PC-3 (cell line): ENCODE measurements at regions not wholly inside any gene's neighbourhood (a gene's known extent, or its start where the extent isn't known, plus 50 kb on each side); places are given as distances from the start of the nearest gene placed in this dataset.

Experiments
- ATAC-seq: fragments of 200-7000 bp; cut with Tn5 transposase; 2 replicates; pipeline ENCODE4 v1.9.1; 2020; ENCODE audit warnings: mild to moderate bottlenecking, moderate library complexity
- BruUV-seq: library from RNA; stranded (reverse); fragments of 400-500 nt; replicated peaks from 2 replicates; lab custom pipeline; 2021; lab: Mats Ljungman, UMichigan
- CTCF ChIA-PET: fragments of 300-600 bp; sonication (Branson Sonifier 250); formaldehyde crosslinking; loops from one replicate; lab custom pipeline; 2022; ENCODE audit warnings: antibody characterized with exemption; lab: Charles Lee
- POLR2A ChIA-PET: fragments of 300-600 bp; sonication (Branson Sonifier 250); formaldehyde crosslinking; loops from one replicate; lab custom pipeline; 2022; ENCODE audit warnings: antibody characterized with exemption; ENCODE audit not compliant: unreplicated experiment; lab: Charles Lee
- DNase-seq: peaks from one replicate; pipeline ENCODE4 v3.0.0-alpha.2; 2015
- H2AFZ ChIP-seq: fragments of 300-600 bp; sonication (generic); 2 replicates; pipeline ENCODE4 v1.6.0; 2016; ENCODE audit warnings: antibody characterized with exemption, low read length
- H3F3A ChIP-seq: fragments of 300-600 bp; sonication (generic); one replicate; pipeline ENCODE4 v1.6.0; 2017; ENCODE audit warnings: antibody characterized with exemption, low read length, control low read depth, mild to moderate bottlenecking; ENCODE audit not compliant: unreplicated experiment
- H3K27ac ChIP-seq: fragments of 300-600 bp; sonication (generic); 2 replicates; pipeline ENCODE4 v1.5.1; 2016; ENCODE audit warnings: mild to moderate bottlenecking, low read length
- H3K27me3 ChIP-seq: fragments of 300-600 bp; sonication (generic); 2 replicates; pipeline ENCODE4 v1.6.1; 2016; ENCODE audit warnings: low read length, mixed read lengths
- H3K36me3 ChIP-seq: fragments of 300-600 bp; sonication (generic); 2 replicates; pipeline ENCODE4 v1.6.1; 2016; ENCODE audit warnings: low read depth, mixed run types, low read length, mixed read lengths
- H3K4me1 ChIP-seq: fragments of 300-600 bp; sonication (generic); 2 replicates; pipeline ENCODE4 v1.5.1; 2016; ENCODE audit warnings: low read length; ENCODE audit not compliant: insufficient read depth
- H3K4me2 ChIP-seq: fragments of 300-600 bp; sonication (generic); 2 replicates; pipeline ENCODE4 v1.6.0; 2016; ENCODE audit warnings: low read length
- H3K4me3 ChIP-seq: fragments of 300-600 bp; sonication (generic); 2 replicates; pipeline ENCODE4 v1.5.1; 2016; ENCODE audit warnings: mild to moderate bottlenecking, low read length, mixed read lengths
- H3K79me2 ChIP-seq: fragments of 300-600 bp; sonication (generic); 2 replicates; pipeline ENCODE4 v1.6.1; 2017; ENCODE audit warnings: low read length, mixed read lengths
- H3K9ac ChIP-seq: fragments of 300-600 bp; sonication (generic); 2 replicates; pipeline ENCODE4 v1.6.0; 2016; ENCODE audit warnings: mild to moderate bottlenecking, low read length
- H3K9me2 ChIP-seq: fragments of 300-600 bp; sonication (generic); replicated peaks from 2 replicates; pipeline ENCODE4 v1.6.1; 2016; ENCODE audit warnings: mixed run types, low read length, mixed read lengths
- H3K9me3 ChIP-seq: fragments of 300-600 bp; sonication (generic); 2 replicates; pipeline ENCODE4 v1.6.1; 2016; ENCODE audit warnings: low read length, mixed read lengths
- H4K20me1 ChIP-seq: fragments of 300-600 bp; sonication (generic); 2 replicates; pipeline ENCODE4 v1.6.1; 2016; ENCODE audit warnings: low read length, mixed read lengths
- CTCF ChIP-seq: fragments of 300-600 bp; sonication (generic); conservative IDR thresholded peaks from 2 replicates; pipeline ENCODE4 v1.5.1; 2017; ENCODE audit warnings: antibody characterized with exemption, low read depth, mild to moderate bottlenecking, low read length
- EZH2 ChIP-seq: fragments of 300-600 bp; sonication (generic); IDR thresholded peaks from one replicate; pipeline ENCODE4 v1.6.1; 2017; ENCODE audit warnings: antibody characterized with exemption, mild to moderate bottlenecking, low read length; ENCODE audit not compliant: unreplicated experiment
- EZH2phosphoT487 ChIP-seq: fragments of 300-600 bp; sonication (generic); IDR thresholded peaks from 2 replicates; pipeline ENCODE4 v1.6.1; 2018; ENCODE audit warnings: mild to moderate bottlenecking, antibody characterized with exemption, low read length, borderline replicate concordance
- intact Hi-C: fragments of 100-400 bp; cut with micrococcal nuclease; formaldehyde crosslinking; loops from 2 replicates; pipeline ENCODE4 v1.9.0; 2023

DNA sequence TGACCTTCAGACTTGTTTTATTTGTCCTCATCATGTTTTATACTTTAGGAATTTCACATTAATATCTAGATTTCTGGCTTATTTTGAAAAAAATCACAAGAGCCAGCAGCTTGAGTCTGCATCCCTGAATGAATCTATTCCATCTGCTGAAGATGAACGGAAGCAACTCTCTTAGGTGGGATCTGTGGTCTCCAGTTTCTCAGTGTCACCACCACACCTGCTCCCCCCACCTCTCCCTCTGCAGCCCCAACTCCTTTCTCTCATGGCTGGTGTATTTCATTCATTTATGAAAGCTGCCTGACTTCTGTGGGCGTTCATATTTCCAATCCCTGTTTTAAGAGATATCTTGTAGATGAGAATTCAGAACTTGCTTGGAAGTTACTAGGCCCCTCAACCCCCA is 102.1 kb upstream of the AGBL1 start:
- Histone ChIP-seq H3K27ac (no peak overlapping the region), H3K27me3 (peaks cover 22% of the 10 kb centered on the region), H3F3A (no peaks in the 10 kb centered on the region), H3K79me2 (no peaks in the 10 kb centered on the region), H4K20me1 (no peaks in the 10 kb centered on the region), H3K9me3 (no peaks in the 10 kb centered on the region), H3K4me3 (no peak overlapping the region), H3K9me2 (no peaks in the 10 kb centered on the region), H3K9ac (no peak overlapping the region), H3K4me2 (no peak overlapping the region), H2AFZ (no peak overlapping the region), H3K36me3 (no peaks in the 10 kb centered on the region), H3K4me1 (no peaks in the 10 kb centered on the region)
- ATAC-seq, result no peak
- POLR2A ChIA-PET, result no interaction called here
- BruUV-seq, result no TSS peak
- DNase-seq, result no peak
- TF ChIP-seq EZH2phosphoT487 (no peak), CTCF (no peak), EZH2 (no peak)
- intact Hi-C loops, result no loop called here
- CTCF ChIA-PET, result no interaction called here

- no peaks in the 10 kb centered on the region for H3F3A ChIP-seq
- ATAC-seq (no peak), DNase-seq (no peak)
- no peak overlapping the region for H3K4me2 ChIP-seq
- no peaks in the 10 kb centered on the region for H4K20me1 ChIP-seq
- intact Hi-C loops, result no loop called here
- no peak for TF ChIP-seq EZH2phosphoT487
- no peak for TF ChIP-seq CTCF
- TF ChIP-seq EZH2, result no peak
- no peak overlapping the region for H3K4me3 ChIP-seq
- POLR2A ChIA-PET, result no interaction called here
- no peaks in the 10 kb centered on the region for H3K79me2 ChIP-seq
- H3K27me3 ChIP-seq, result peaks cover 25% of the 10 kb centered on the region
- CTCF ChIA-PET, result no interaction called here
- H3K9me3 ChIP-seq, result no peaks in the 10 kb centered on the region
- H3K9ac ChIP-seq, result no peak overlapping the region
- BruUV-seq, result no TSS peak
- H2AFZ ChIP-seq, result no peak overlapping the region
- no peak overlapping the region for H3K27ac ChIP-seq
- no peaks in the 10 kb centered on the region for H3K36me3 ChIP-seq
- no peaks in the 10 kb centered on the region for H3K9me2 ChIP-seq
- H3K4me1 ChIP-seq, result no peaks in the 10 kb centered on the region
Measured at GRCh38 chr15:85979929-85980328, 99.7 kb upstream of the AGBL1 start.

- no peaks in the 10 kb centered on the region for H3K4me1 ChIP-seq
- H3K27me3 ChIP-seq, result peaks cover 19% of the 10 kb centered on the region
- no peak for DNase-seq
- H3K36me3 ChIP-seq, result no peaks in the 10 kb centered on the region
- no peak for ATAC-seq
- POLR2A ChIA-PET, result no interaction called here
- H2AFZ ChIP-seq, result no peak overlapping the region
- no peaks in the 10 kb centered on the region for H3K9me2 ChIP-seq
- no peaks in the 10 kb centered on the region for H3F3A ChIP-seq
- no TSS peak for BruUV-seq
- no peak overlapping the region for H3K27ac ChIP-seq
- no peaks in the 10 kb centered on the region for H3K9me3 ChIP-seq
- H4K20me1 ChIP-seq, result no peaks in the 10 kb centered on the region
- H3K4me3 ChIP-seq, result no peak overlapping the region
- intact Hi-C loops, result no loop called here
- CTCF ChIA-PET, result no interaction called here
- TF ChIP-seq EZH2 (no peak), CTCF (no peak), EZH2phosphoT487 (no peak)
- no peaks in the 10 kb centered on the region for H3K79me2 ChIP-seq
- H3K9ac ChIP-seq, result no peak overlapping the region
- H3K4me2 ChIP-seq, result no peak overlapping the region
Measured at GRCh38 chr15:85980946-85981345, 98.7 kb upstream of the AGBL1 start.
